HEK293 (cell line): ENCODE measurements at regions not wholly inside any gene's neighbourhood (a gene's known extent, or its start where the extent isn't known, plus 50 kb on each side); places are given as distances from the start of the nearest gene placed in this dataset.

Experiments used
- ZNF292 ChIP-seq: fragments of 450-650 bp; formaldehyde crosslinking; IDR thresholded peaks from 2 replicates; pipeline ENCODE4 v1.5.1; 2016; ENCODE audit warnings: low read depth, missing biosample characterization, missing genetic modification characterization, borderline replicate concordance
- TF ChIP-seq, protein P1 (sequence below): fragments of 450-650 bp; formaldehyde crosslinking; IDR thresholded peaks from 2 replicates; pipeline ENCODE4 v1.5.1; 2016; ENCODE audit warnings: missing biosample characterization, missing genetic modification characterization

- TF ChIP-seq, protein P1, sequence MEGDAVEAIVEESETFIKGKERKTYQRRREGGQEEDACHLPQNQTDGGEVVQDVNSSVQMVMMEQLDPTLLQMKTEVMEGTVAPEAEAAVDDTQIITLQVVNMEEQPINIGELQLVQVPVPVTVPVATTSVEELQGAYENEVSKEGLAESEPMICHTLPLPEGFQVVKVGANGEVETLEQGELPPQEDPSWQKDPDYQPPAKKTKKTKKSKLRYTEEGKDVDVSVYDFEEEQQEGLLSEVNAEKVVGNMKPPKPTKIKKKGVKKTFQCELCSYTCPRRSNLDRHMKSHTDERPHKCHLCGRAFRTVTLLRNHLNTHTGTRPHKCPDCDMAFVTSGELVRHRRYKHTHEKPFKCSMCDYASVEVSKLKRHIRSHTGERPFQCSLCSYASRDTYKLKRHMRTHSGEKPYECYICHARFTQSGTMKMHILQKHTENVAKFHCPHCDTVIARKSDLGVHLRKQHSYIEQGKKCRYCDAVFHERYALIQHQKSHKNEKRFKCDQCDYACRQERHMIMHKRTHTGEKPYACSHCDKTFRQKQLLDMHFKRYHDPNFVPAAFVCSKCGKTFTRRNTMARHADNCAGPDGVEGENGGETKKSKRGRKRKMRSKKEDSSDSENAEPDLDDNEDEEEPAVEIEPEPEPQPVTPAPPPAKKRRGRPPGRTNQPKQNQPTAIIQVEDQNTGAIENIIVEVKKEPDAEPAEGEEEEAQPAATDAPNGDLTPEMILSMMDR (tag by site-specific recombination), result no peak
- no peak for TF ChIP-seq ZNF292 (tag by site-specific recombination)
Observed at GRCh38 chr15:93613386-93613785, 524.4 kb upstream of the RGMA start.
